HG03457 (cell line): ENCODE measurements at regions not wholly inside any gene's neighbourhood (a gene's known extent, or its start where the extent isn't known, plus 50 kb on each side); places are given as distances from the start of the nearest gene placed in this dataset.
A peak's percentile ranks its signal among the peaks of the same experiment; 100 is the strongest.
"Not testable (repeated sequence)": the region's sequence is repeated elsewhere in the genome, so short reads cannot be mapped to it uniquely, and the experiment has no call there.

Experiments used
- ATAC-seq: cut with Tn5 transposase; IDR thresholded peaks from one replicate; pipeline ENCODE4 v1.9.1; 2021; ENCODE audit warnings: moderate number of reproducible peaks; ENCODE audit not compliant: unreplicated experiment

DNA sequence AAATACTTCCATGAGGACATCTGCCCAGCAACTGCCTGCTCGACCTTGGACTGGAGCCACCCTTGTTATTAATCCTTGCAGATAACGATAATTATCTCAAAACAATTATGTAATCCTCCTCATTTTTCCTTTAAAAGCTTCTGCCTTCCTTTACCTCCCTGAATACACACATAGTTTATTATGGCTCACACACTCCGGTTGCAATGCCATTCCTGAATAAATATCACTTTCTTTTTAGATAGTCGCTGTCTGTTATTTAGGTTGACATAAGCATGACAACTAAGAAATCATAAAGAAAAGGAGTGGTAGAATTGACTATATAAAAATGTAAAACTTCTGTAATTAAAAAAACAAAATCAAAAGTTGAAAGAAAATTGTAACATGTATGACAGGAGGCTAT, 64.8 kb downstream of the B4GALT7 start:
- not testable (repeated sequence) for ATAC-seq

DNA sequence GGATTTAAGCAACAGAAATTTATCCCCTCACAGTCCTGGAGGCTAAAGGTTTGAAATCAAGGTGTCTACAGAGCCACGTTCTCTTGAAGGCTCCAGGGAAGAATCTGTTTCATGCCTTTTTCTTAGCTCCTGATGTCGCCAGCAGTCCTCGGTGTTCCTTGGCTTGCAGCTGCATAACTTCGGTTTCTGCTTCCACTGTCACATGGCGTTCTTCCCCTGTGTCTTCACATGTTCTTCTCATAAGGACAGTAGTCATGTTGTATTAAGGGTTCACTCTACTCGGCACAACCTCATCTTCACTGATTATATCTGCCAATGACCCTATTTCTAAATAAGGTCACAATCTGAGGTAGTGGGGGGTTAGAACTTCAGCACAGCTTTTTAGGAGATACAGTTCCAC, 65.2 kb downstream of the B4GALT7 start:
- not testable (repeated sequence) for ATAC-seq

DNA sequence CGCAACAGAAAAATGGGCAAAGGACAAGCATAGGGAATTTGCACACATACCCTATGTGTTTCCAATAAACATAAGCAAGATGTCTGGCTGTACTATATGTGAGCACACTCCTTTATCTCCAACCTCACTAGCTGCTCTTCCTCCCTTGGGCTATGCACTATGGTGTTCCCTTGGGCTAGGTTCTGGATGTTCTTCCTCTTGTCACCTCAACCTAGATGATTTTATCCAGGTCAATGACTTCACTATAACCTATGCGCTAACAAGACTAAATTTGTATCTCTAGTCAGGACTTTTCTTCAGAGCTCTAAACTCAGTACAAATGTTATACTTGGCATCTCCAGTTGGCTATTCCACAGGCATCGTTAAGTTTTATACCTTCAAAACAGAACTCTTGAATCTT, 66.0 kb downstream of the B4GALT7 start:
- not testable (repeated sequence) for ATAC-seq

DNA sequence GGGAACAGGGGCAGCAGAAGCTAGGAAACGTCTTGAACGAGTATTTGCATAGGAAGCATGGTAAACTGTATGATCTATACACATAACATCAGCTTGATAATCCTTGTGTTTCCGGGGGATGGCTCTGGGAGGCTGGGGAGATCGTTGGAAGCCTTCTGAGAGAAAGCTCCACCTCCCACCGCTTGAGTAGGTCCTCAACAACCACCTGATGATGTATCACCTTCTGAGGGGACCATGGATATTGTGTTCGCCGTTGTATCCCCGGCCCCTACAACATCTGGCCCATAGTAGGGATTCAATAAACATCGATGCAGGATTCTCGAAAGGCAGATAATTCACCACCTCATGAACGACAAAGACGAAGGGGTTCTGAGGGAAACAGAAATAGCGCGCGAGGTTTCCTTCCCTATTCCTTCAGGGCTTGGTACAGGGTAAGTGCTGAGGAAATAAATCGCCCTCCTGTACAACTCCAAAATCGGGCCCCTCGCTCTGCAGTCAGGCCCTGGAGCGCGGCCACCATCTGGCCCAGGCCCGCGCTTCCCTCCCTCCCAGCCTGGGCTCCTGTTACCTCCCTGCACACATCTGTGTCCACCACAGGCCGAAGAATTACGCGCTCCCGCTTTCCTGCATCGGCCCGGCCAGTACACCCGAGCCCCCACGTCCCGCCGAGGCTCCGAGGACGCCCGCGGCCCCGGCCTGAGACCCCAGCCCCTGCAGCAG, 71.3 kb downstream of the B4GALT7 start:
- ATAC-seq = peak; percentile 39

DNA sequence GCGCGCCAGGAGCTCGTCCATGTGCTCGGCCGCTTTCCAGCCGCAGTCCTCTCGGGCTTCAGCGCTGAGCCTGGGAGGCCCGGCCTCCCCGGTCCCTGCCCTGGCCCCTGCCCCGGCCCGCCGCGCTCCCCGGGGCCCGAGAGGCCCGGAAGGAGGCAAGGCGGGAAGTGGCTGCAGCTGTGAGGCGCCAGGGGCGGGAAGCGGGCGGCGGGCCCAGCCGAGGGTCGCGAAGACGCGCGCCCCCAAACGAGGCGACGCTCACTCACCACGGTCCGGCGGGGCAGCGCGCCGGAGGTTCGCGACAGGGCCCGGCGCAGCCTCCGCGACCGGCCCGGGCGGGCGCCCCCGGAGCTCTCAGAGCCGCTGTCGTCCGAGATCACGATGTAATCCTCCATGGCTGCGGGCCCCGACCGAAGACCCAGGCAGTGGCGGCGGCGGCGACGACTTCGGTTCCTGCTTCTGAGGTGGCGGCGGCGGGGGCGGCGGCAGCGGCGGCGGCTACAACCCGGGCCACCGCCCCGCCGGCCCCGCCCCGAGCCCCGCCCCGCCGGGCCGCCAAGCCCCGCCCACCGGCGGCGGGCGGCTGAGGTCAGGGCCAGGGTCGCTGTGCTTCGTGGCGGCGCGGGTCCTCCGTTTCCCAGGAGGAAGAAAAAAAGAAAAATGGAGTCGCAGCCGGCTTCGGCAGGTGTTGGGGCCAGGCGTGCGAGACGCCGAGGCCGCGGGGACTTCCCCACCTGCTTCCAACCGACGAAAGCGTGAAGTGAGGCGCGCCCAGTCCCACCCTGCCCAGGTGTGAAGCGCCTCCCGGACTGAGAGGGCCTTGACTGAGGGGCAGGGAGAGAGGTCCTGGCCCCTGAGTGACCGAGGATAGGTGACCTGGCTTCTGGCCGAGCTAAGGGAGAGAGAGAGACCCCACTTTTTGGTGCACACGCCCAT, 72.1 kb downstream of the B4GALT7 start:
- peak; percentile 56 for ATAC-seq
